Cardiac fibroblast (primary cell): ENCODE measurements at regions not wholly inside any gene's neighbourhood (a gene's known extent, or its start where the extent isn't known, plus 50 kb on each side); places are given as distances from the start of the nearest gene placed in this dataset.

Experiments
- DNase-seq, 2 donors: peaks; one replicate each; pipeline versions ENCODE4 v3.0.0 to v3.0.0-alpha.2; 2010; ENCODE audit warnings: low read depth in 2 of 2
- H3K4me3 ChIP-seq, 2 donors: replicated peaks in 1 of 2; 1 replicate in 1 of 2; 2 replicates in 1 of 2; pipeline ENCODE4 v1.5.1; 2011; ENCODE audit warnings: low read depth in 2 of 2, low read length in 2 of 2, mild to moderate bottlenecking in 2 of 2, moderate library complexity in 1 of 2
- CTCF ChIP-seq: IDR thresholded peaks from one replicate; pipeline ENCODE4 v1.5.1; 2011; ENCODE audit warnings: low read depth, mild to moderate bottlenecking, low read length, inconsistent platforms

- TF ChIP-seq CTCF, result no peak
- no peak overlapping the region for H3K4me3 ChIP-seq
- DNase-seq, result peak; percentile 60 to 76
Measured at GRCh38 chr2:182642328-182642727, 73.7 kb upstream of the DNAJC10 start.

- TF ChIP-seq CTCF, result no peak
Measured at GRCh38 chr2:182646763-182647498, 69.1 kb upstream of the DNAJC10 start.

GRCh38 chr2:182647499-182647787 lies 68.6 kb upstream of the DNAJC10 start:
- DNase-seq, result no peak
- TF ChIP-seq CTCF, result no peak
- no peak overlapping the region for H3K4me3 ChIP-seq

More at GRCh38 chr2:182646763-182647498, 69.1 kb upstream of the DNAJC10 start:
- H3K4me3 ChIP-seq, result no peak overlapping the region
- no peak for DNase-seq

GRCh38 chr2:182649316-182649715 lies 66.7 kb upstream of the DNAJC10 start:
- DNase-seq, result peak; percentile 58 to 79
- H3K4me3 ChIP-seq, result no peak overlapping the region
- peak; percentile 57 for TF ChIP-seq CTCF

- no peak overlapping the region for H3K4me3 ChIP-seq
- peak; percentile 80 to 90 for DNase-seq
- peak; percentile 23 for TF ChIP-seq CTCF
Measured at GRCh38 chr2:182650704-182651103, 65.4 kb upstream of the DNAJC10 start.

GRCh38 chr2:182652326-182652725 lies 63.7 kb upstream of the DNAJC10 start:
- no peak for DNase-seq
- no peak overlapping the region for H3K4me3 ChIP-seq
- TF ChIP-seq CTCF, result no peak

- no peak overlapping the region for H3K4me3 ChIP-seq
- TF ChIP-seq CTCF, result no peak
- DNase-seq, result no peak
Measured at GRCh38 chr2:182655750-182656149, 60.3 kb upstream of the DNAJC10 start.
